MM.1S (cell line): ENCODE measurements at regions not wholly inside any gene's neighbourhood (a gene's known extent, or its start where the extent isn't known, plus 50 kb on each side); places are given as distances from the start of the nearest gene placed in this dataset.

ENCODE experiments used
- DNase-seq: peaks from one replicate; pipeline ENCODE4 v3.0.0-alpha.2; 2015
- H2AFZ ChIP-seq: fragments of 300-600 bp; sonication (generic); 2 replicates; pipeline ENCODE4 v1.6.0; 2016; ENCODE audit warnings: antibody characterized with exemption, low read length
- H3F3A ChIP-seq: fragments of 300-600 bp; sonication (generic); 2 replicates; pipeline ENCODE4 v1.6.1; 2016; ENCODE audit warnings: mild to moderate bottlenecking, antibody characterized with exemption, low read length, moderate library complexity, mixed read lengths; ENCODE audit not compliant: insufficient read depth
- H3K27ac ChIP-seq: fragments of 300-600 bp; sonication (generic); 2 replicates; pipeline ENCODE4 v1.5.1; 2016; ENCODE audit warnings: mild to moderate bottlenecking, low read length
- H3K27me3 ChIP-seq: fragments of 300-600 bp; sonication (generic); replicated peaks from 2 replicates; pipeline ENCODE4 v1.6.0; 2016; ENCODE audit warnings: low read length; ENCODE audit not compliant: insufficient read depth
- H3K36me3 ChIP-seq: fragments of 300-600 bp; sonication (generic); replicated peaks from 2 replicates; pipeline ENCODE4 v1.6.1; 2016; ENCODE audit warnings: mild to moderate bottlenecking, low read length, mixed read lengths; ENCODE audit not compliant: insufficient read depth
- H3K4me1 ChIP-seq: fragments of 300-600 bp; sonication (generic); 2 replicates; pipeline ENCODE4 v1.6.1; 2016; ENCODE audit warnings: low read length, mixed read lengths
- H3K4me2 ChIP-seq: fragments of 300-600 bp; sonication (generic); 2 replicates; pipeline ENCODE4 v1.6.0; 2016; ENCODE audit warnings: low read depth, low read length
- H3K4me3 ChIP-seq: fragments of 300-600 bp; sonication (generic); 2 replicates; pipeline ENCODE4 v1.5.1; 2016; ENCODE audit warnings: low read length, mixed read lengths
- H3K79me2 ChIP-seq: fragments of 300-600 bp; sonication (generic); 2 replicates; pipeline ENCODE4 v1.6.1; 2016; ENCODE audit warnings: mixed run types, low read length, mixed read lengths
- H3K9ac ChIP-seq: fragments of 300-600 bp; sonication (generic); 2 replicates; pipeline ENCODE4 v1.6.1; 2016; ENCODE audit warnings: low read length, mixed read lengths
- H3K9me2 ChIP-seq: fragments of 300-600 bp; sonication (generic); replicated peaks from 2 replicates; pipeline ENCODE4 v1.6.1; 2016; ENCODE audit warnings: mild to moderate bottlenecking, low read length, mixed read lengths; ENCODE audit not compliant: insufficient read depth
- H3K9me3 ChIP-seq: fragments of 300-600 bp; sonication (generic); replicated peaks from 2 replicates; pipeline ENCODE4 v1.6.1; 2016; ENCODE audit warnings: mild to moderate bottlenecking, low read length, mixed read lengths; ENCODE audit not compliant: insufficient read depth
- H4K20me1 ChIP-seq: fragments of 300-600 bp; sonication (generic); 2 replicates; pipeline ENCODE4 v1.6.1; 2016; ENCODE audit warnings: mild to moderate bottlenecking, low read length, moderate library complexity, mixed read lengths; ENCODE audit not compliant: insufficient read depth
- EZH2 ChIP-seq: fragments of 300-600 bp; sonication (generic); optimal IDR thresholded peaks from 2 replicates; pipeline ENCODE3; 2017; ENCODE audit warnings: low read depth, mild to moderate bottlenecking, antibody characterized with exemption, low read length, mixed read lengths
- EZH2phosphoT487 ChIP-seq: fragments of 300-600 bp; sonication (generic); IDR thresholded peaks from 2 replicates; pipeline ENCODE4 v1.6.1; 2018; ENCODE audit warnings: antibody characterized with exemption, low read length
- TF ChIP-seq, protein P1 (sequence below): fragments of 300-600 bp; sonication (generic); IDR thresholded peaks from 2 replicates; pipeline ENCODE4 v1.5.1; 2016; ENCODE audit warnings: antibody characterized with exemption, low read length, mixed read lengths

DNA sequence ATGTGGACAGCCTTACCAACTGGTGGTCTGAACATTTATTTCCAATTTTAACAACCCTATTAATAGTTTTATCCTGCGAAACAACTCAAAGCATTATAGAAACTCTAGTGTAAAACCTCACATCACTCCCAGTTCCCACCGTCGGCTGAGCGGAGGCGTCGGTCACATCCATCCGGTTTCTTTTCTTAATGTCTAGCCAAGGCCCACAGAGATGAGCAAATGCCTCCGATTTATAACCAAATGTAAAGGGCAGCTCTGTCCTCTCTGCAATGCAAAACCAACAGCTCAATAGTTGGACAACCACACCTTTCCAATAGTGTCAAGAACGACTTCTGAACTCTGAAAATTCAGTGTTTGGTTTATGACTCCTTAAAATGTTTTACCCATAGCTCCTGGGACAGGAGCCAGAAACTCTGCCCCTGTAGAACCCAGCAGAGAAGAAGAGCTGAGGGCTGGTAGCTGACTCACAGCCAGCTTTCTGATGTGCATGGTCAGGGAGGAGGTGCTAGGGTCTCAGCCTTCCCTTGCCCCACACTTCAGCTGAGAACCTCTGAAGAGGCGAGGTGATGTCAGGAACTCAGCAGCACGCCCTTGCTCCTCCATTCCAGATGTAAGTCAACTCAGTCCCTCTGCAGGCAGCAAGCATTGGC lies 90.2 kb upstream of the UQCRFS1 start:
- no peak overlapping the region for H3K9ac ChIP-seq
- H3K4me2 ChIP-seq, result no peak overlapping the region
- no peaks in the 10 kb centered on the region for H3K36me3 ChIP-seq
- H3K79me2 ChIP-seq, result no peaks in the 10 kb centered on the region
- no peak for DNase-seq
- no peak overlapping the region for H2AFZ ChIP-seq
- H3K9me2 ChIP-seq, result no peaks in the 10 kb centered on the region
- no peaks in the 10 kb centered on the region for H3K4me1 ChIP-seq
- no peak overlapping the region for H3K27ac ChIP-seq
- H3K9me3 ChIP-seq, result no peaks in the 10 kb centered on the region
- no peak for TF ChIP-seq EZH2phosphoT487
- TF ChIP-seq, protein P1, sequence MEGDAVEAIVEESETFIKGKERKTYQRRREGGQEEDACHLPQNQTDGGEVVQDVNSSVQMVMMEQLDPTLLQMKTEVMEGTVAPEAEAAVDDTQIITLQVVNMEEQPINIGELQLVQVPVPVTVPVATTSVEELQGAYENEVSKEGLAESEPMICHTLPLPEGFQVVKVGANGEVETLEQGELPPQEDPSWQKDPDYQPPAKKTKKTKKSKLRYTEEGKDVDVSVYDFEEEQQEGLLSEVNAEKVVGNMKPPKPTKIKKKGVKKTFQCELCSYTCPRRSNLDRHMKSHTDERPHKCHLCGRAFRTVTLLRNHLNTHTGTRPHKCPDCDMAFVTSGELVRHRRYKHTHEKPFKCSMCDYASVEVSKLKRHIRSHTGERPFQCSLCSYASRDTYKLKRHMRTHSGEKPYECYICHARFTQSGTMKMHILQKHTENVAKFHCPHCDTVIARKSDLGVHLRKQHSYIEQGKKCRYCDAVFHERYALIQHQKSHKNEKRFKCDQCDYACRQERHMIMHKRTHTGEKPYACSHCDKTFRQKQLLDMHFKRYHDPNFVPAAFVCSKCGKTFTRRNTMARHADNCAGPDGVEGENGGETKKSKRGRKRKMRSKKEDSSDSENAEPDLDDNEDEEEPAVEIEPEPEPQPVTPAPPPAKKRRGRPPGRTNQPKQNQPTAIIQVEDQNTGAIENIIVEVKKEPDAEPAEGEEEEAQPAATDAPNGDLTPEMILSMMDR, result no peak
- no peak for TF ChIP-seq EZH2
- H3K4me3 ChIP-seq, result no peak overlapping the region
- no peaks in the 10 kb centered on the region for H4K20me1 ChIP-seq
- H3K27me3 ChIP-seq, result peaks cover 38% of the 10 kb centered on the region
- H3F3A ChIP-seq, result no peaks in the 10 kb centered on the region

DNA sequence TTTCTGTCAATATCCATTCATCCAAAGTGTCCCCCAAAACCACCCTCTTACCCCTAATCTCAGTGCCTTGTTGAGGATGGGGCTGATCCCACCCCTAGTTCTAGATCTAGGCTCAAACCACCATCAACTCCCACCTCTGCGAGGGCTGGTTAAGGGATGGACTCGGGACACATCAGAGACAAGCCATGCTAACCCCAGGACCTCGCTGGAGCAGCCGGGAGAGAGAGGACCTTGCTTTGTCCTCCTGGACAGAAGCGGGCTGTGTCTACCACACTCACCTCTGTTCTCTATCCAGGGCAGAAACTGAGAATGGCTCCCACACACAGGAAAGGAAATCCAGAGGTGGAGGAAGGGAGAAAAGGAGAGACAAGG lies 90.8 kb upstream of the UQCRFS1 start:
- H2AFZ ChIP-seq, result no peak overlapping the region
- no peaks in the 10 kb centered on the region for H3K9me2 ChIP-seq
- TF ChIP-seq EZH2 (no peak), EZH2phosphoT487 (no peak)
- TF ChIP-seq, protein P1, result no peak
- H3K4me2 ChIP-seq, result no peak overlapping the region
- H3K4me3 ChIP-seq, result no peak overlapping the region
- no peaks in the 10 kb centered on the region for H3F3A ChIP-seq
- H3K4me1 ChIP-seq, result no peaks in the 10 kb centered on the region
- no peaks in the 10 kb centered on the region for H3K79me2 ChIP-seq
- H3K9me3 ChIP-seq, result no peaks in the 10 kb centered on the region
- no peak overlapping the region for H3K27ac ChIP-seq
- H4K20me1 ChIP-seq, result no peaks in the 10 kb centered on the region
- peaks cover 38% of the 10 kb centered on the region for H3K27me3 ChIP-seq
- H3K9ac ChIP-seq, result no peak overlapping the region
- no peak for DNase-seq
- no peaks in the 10 kb centered on the region for H3K36me3 ChIP-seq

DNA sequence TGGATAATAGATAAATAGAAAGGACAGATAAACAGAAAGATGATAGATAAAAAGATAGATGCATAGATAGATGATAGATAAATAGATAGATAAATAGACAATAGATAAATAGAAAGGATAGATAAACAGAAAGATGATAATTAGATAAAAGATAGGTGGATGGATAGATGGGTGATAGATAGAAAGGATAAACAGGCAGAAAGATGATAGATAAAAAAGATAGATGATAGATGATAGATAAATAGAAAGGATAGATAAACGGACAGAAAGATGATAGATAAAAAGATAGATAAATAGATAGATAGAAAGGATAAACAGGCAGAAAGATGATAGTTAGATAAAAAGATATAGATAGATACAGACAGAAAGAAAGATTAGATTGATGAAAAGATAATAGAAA lies 92.3 kb upstream of the UQCRFS1 start:
- no peaks in the 10 kb centered on the region for H3K36me3 ChIP-seq
- no peaks in the 10 kb centered on the region for H4K20me1 ChIP-seq
- H3K4me2 ChIP-seq, result no peak overlapping the region
- no peak overlapping the region for H3K27ac ChIP-seq
- H3K27me3 ChIP-seq, result peaks cover 43% of the 10 kb centered on the region
- no peaks in the 10 kb centered on the region for H3K4me1 ChIP-seq
- H2AFZ ChIP-seq, result no peak overlapping the region
- H3K9me2 ChIP-seq, result no peaks in the 10 kb centered on the region
- TF ChIP-seq, protein P1, result no peak
- TF ChIP-seq EZH2phosphoT487, result no peak
- TF ChIP-seq EZH2, result no peak
- no peaks in the 10 kb centered on the region for H3K9me3 ChIP-seq
- no peak overlapping the region for H3K4me3 ChIP-seq
- DNase-seq, result no peak
- H3K9ac ChIP-seq, result no peak overlapping the region
- H3F3A ChIP-seq, result no peaks in the 10 kb centered on the region
- no peaks in the 10 kb centered on the region for H3K79me2 ChIP-seq
